Stimulated activated CD4-positive, alpha-beta T cell treated with anti-CD3 and anti-CD28 coated beads, Interleukin-1b, Interleukin-23, amount 100 ng/mL, for 1 hour (primary cell): ENCODE measurements at regions not wholly inside any gene's neighbourhood (a gene's known extent, or its start where the extent isn't known, plus 50 kb on each side); places are given as distances from the start of the nearest gene placed in this dataset.

ENCODE experiments used
- DNase-seq, 2 donors: peaks; one replicate each; pipeline ENCODE4 v3.0.0-alpha.2; 2020; ENCODE audit warnings: low read depth in 2 of 2

- DNase-seq = no peak
Observed at GRCh38 chr19:29096896-29097295, 116.1 kb downstream of the UQCRFS1 start.

GRCh38 chr19:29093553-29093908 is 119.4 kb downstream of the UQCRFS1 start:
- no peak for DNase-seq

- DNase-seq = no peak
Observed at GRCh38 chr19:29092712-29093552, 120.0 kb downstream of the UQCRFS1 start.

GRCh38 chr19:29090783-29091526 is 122.0 kb downstream of the UQCRFS1 start:
- DNase-seq = no peak

GRCh38 chr19:29089315-29089870 is 123.6 kb downstream of the UQCRFS1 start:
- no peak for DNase-seq

GRCh38 chr19:29088761-29089160 is 124.2 kb downstream of the UQCRFS1 start:
- DNase-seq = no peak

- DNase-seq = no peak
Observed at GRCh38 chr19:29086646-29087045, 126.3 kb downstream of the UQCRFS1 start.

GRCh38 chr19:29086182-29086581 is 126.8 kb downstream of the UQCRFS1 start:
- DNase-seq = no peak

GRCh38 chr19:29085630-29086029 is 127.3 kb downstream of the UQCRFS1 start:
- DNase-seq = no peak

GRCh38 chr19:29085206-29085605 is 127.7 kb downstream of the UQCRFS1 start:
- DNase-seq = no peak

- no peak for DNase-seq
Observed at GRCh38 chr19:29084266-29084665, 128.7 kb downstream of the UQCRFS1 start.

- no peak for DNase-seq
Observed at GRCh38 chr19:29083863-29084262, 129.1 kb downstream of the UQCRFS1 start.

- DNase-seq = no peak
Observed at GRCh38 chr19:29079356-29080032, 133.5 kb downstream of the UQCRFS1 start.

GRCh38 chr19:29076963-29077362 is 136.0 kb downstream of the UQCRFS1 start:
- DNase-seq = no peak

- DNase-seq = no peak
Observed at GRCh38 chr19:29076161-29076560, 136.8 kb downstream of the UQCRFS1 start.

- no peak for DNase-seq
Observed at GRCh38 chr19:29075149-29075548, 137.8 kb downstream of the UQCRFS1 start.

- no peak for DNase-seq
Observed at GRCh38 chr19:29074579-29074978, 138.4 kb downstream of the UQCRFS1 start.

GRCh38 chr19:29067831-29068230 is 145.1 kb downstream of the UQCRFS1 start:
- no peak for DNase-seq

- DNase-seq = no peak
Observed at GRCh38 chr19:29062475-29063435, 150.2 kb downstream of the UQCRFS1 start.

GRCh38 chr19:29060813-29061364 is 152.1 kb downstream of the UQCRFS1 start:
- no peak for DNase-seq

- DNase-seq = no peak
Observed at GRCh38 chr19:29056535-29056934, 156.4 kb downstream of the UQCRFS1 start.
